Upper lobe of right lung (tissue), 1 donor: ENCODE measurements at regions not wholly inside any gene's neighbourhood (a gene's known extent, or its start where the extent isn't known, plus 50 kb on each side); places are given as distances from the start of the nearest gene placed in this dataset.
"Not testable (repeated sequence)": the region's sequence is repeated elsewhere in the genome, so short reads cannot be mapped to it uniquely, and the experiment has no call there.

ENCODE experiments used
- ATAC-seq: fragments of 200-7000 bp; cut with Tn5 transposase; one replicate; pipeline ENCODE4 v1.9.1; 2020; ENCODE audit warnings: mild to moderate bottlenecking, moderate library complexity
- DNase-seq: peaks from one replicate; pipeline ENCODE4 v3.0.0-alpha.2; 2020
- H3K27ac ChIP-seq: fragments of 200-600 bp; one replicate; pipeline ENCODE4 v1.8.0; 2022
- H3K27me3 ChIP-seq: fragments of 200-600 bp; one replicate; pipeline ENCODE4 v1.8.0; 2022; ENCODE audit warnings: mild to moderate bottlenecking
- H3K36me3 ChIP-seq: fragments of 200-600 bp; one replicate; pipeline ENCODE4 v1.8.0; 2022
- H3K4me1 ChIP-seq: fragments of 200-600 bp; one replicate; pipeline ENCODE4 v1.8.0; 2022
- H3K4me3 ChIP-seq: fragments of 200-600 bp; one replicate; pipeline ENCODE4 v1.8.0; 2022; ENCODE audit warnings: mild to moderate bottlenecking
- H3K9me3 ChIP-seq: fragments of 200-600 bp; one replicate; pipeline ENCODE4 v1.8.0; 2022
- intact Hi-C: fragments of 100-400 bp; cut with DNase I; formaldehyde crosslinking; loops from one replicate; pipeline ENCODE4 v1.11.0; 2022
- TF ChIP-seq, protein P1 (sequence below): fragments of 200-600 bp; IDR thresholded peaks from one replicate; pipeline ENCODE4 v1.8.0; 2022; ENCODE audit warnings: antibody characterized with exemption
- donor health status: DM: no; HTN: yes; CAD: no; lungs with severe emphysema.

DNA sequence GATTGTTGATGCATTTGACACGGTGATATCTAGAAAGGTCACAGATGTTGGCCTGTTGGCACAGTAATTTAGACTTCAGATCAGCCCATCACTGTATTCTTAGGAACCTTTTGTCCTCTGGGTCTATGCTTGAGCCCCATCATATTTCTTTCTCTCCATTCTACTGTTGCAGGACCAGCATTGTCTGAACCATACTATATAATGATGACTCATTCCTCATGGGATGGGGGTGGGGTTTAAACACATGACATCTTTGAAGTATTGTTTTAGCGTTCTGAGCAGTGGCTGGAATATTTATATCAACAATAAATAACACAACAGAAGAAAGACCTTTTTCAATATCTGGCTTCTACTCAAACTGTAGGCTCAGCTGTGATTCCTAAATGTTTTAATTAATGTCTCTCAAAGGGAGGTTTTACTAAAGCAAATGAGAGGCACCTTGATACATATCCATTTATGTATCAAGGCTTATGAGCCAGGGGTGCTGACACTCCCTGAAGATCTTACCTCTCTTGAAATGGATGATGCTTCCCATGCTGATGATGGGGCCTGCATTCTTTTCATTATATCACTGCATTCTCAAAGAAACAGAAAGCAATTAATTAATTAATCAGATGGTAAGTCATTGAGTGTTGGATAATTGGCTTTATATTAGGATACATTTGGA, 379.0 kb upstream of the GOT2 start:
- no peak for ATAC-seq
- no peaks in the 10 kb centered on the region for H3K27me3 ChIP-seq
- H3K36me3 ChIP-seq, result no peaks in the 10 kb centered on the region
- H3K27ac ChIP-seq, result no peak overlapping the region
- TF ChIP-seq, protein P1, sequence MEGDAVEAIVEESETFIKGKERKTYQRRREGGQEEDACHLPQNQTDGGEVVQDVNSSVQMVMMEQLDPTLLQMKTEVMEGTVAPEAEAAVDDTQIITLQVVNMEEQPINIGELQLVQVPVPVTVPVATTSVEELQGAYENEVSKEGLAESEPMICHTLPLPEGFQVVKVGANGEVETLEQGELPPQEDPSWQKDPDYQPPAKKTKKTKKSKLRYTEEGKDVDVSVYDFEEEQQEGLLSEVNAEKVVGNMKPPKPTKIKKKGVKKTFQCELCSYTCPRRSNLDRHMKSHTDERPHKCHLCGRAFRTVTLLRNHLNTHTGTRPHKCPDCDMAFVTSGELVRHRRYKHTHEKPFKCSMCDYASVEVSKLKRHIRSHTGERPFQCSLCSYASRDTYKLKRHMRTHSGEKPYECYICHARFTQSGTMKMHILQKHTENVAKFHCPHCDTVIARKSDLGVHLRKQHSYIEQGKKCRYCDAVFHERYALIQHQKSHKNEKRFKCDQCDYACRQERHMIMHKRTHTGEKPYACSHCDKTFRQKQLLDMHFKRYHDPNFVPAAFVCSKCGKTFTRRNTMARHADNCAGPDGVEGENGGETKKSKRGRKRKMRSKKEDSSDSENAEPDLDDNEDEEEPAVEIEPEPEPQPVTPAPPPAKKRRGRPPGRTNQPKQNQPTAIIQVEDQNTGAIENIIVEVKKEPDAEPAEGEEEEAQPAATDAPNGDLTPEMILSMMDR, result no peak
- no peak overlapping the region for H3K4me3 ChIP-seq
- intact Hi-C loops, result no loop called here
- no peak for DNase-seq
- H3K9me3 ChIP-seq, result no peaks in the 10 kb centered on the region
- no peaks in the 10 kb centered on the region for H3K4me1 ChIP-seq

DNA sequence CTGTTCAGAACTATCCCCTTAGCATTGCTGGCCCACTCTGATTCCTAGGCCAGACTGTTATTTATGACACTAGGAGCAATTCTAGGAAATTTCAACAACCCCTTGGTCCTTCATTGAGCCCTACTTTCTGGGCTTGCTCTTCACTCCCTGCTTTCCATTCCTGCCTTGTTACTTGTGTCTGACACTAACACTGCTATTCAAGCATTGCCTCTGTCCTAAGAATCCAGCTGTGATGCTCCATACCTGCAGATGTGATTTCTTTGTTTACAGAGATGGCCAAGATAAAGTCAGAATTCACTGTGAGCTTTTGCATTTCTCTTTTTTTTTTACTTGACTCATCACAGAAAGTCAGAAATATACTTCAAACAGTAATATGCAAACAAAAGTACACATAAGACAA, 377.2 kb upstream of the GOT2 start:
- no peak overlapping the region for H3K4me3 ChIP-seq
- TF ChIP-seq, protein P1, result no peak
- no peak overlapping the region for H3K27ac ChIP-seq
- intact Hi-C loops, result no loop called here
- DNase-seq, result no peak
- no peaks in the 10 kb centered on the region for H3K9me3 ChIP-seq
- no peaks in the 10 kb centered on the region for H3K4me1 ChIP-seq
- ATAC-seq, result no peak
- H3K27me3 ChIP-seq, result no peaks in the 10 kb centered on the region
- H3K36me3 ChIP-seq, result no peaks in the 10 kb centered on the region

DNA sequence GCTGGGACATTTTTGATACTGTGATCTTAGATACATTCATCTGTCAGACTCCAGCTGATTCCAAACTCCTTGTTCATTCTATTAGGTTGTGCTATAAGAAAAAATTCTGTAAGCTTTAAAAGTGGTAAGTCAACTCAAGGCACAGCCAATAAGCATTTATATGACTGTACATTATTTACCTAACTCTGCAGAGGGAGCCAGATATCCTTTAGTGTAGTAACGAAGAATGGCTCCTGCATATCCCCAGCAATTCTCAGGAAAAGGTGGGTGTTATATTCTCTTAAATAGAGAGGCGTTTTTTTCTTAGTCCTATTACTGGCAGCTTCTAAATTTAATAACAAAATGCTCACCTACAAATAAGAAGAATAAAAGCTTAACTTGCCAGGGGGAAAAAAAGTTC, 374.3 kb upstream of the GOT2 start:
- intact Hi-C loops, result no loop called here
- Histone ChIP-seq H3K4me1 (no peaks in the 10 kb centered on the region), H3K36me3 (no peaks in the 10 kb centered on the region), H3K9me3 (no peaks in the 10 kb centered on the region), H3K27ac (no peak overlapping the region), H3K27me3 (no peaks in the 10 kb centered on the region), H3K4me3 (no peak overlapping the region)
- ATAC-seq (no peak), DNase-seq (no peak)
- TF ChIP-seq, protein P1, result no peak

DNA sequence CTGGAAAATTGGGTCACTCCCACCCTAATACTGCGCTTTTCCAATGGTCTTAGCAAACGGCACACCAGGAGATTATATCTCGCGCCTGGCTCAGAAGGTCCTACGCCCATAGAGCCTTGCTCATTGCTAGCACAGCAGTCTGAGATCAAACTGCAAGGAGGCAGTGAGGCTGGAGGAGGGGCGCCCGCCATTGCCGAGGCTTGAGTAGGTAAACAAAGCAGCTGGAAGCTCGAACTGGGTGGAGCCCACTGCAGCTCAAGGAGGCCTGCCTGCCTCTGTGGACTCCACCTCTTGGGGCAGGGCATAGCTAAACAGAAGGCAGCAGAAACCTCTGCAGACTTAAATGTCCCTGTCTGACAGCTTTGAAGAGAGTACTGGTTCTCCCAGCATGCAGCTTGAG, 362.6 kb upstream of the GOT2 start:
- not testable (repeated sequence) for DNase-seq, ATAC-seq

DNA sequence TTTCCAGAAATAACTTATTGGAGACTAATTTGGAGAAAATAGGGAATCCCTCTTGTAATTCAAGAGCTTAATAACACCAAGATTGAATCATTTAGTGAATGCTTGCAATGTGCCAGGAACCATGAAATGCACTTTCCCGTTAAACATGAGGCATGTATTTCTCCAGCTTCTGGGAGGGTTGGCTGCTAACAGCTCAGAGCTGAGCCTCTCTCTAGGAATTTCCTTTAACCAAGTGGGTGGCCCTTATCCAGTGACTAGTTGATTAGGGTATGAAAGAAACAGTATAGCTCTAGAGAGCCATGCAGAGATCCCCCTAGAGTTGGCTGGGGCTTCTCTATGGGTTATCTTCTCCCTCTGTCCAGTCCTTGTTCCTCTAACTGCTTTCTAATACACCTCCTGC, 356.4 kb upstream of the GOT2 start:
- DNase-seq (no peak), ATAC-seq (no peak)
- TF ChIP-seq, protein P1, result no peak
- intact Hi-C loops, result no loop called here
- Histone ChIP-seq H3K4me3 (no peak overlapping the region), H3K9me3 (no peaks in the 10 kb centered on the region), H3K36me3 (no peaks in the 10 kb centered on the region), H3K4me1 (no peaks in the 10 kb centered on the region), H3K27me3 (no peaks in the 10 kb centered on the region), H3K27ac (no peak overlapping the region)

More for the DNA sequence above, 362.6 kb upstream of the GOT2 start:
- intact Hi-C loops, H3K36me3 ChIP-seq, H3K4me3 ChIP-seq, H3K9me3 ChIP-seq, H3K27me3 ChIP-seq, H3K4me1 ChIP-seq, H3K27ac ChIP-seq: not testable (repeated sequence)

DNA sequence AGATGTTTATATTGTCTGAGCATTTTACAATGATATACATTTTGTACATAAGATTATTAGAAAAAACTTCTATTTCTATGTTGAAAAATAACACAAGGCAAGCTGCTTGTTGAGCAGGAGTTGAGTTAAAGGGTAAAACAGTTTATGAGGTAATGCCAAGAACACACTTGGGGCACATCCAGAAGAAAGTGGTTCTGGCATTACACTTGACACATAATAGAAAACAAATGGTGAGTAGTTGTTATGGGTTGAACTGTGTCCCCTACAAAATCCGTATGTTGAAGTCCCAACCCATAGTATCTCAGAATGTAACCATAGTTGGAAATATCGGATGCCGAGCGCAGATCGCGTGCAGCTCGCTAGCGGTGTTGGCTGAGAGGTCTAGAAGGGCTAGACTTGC, 354.3 kb upstream of the GOT2 start:
- ATAC-seq, result no peak
- Histone ChIP-seq H3K4me1 (no peaks in the 10 kb centered on the region), H3K4me3 (no peak overlapping the region), H3K27ac (no peak overlapping the region), H3K36me3 (no peaks in the 10 kb centered on the region), H3K9me3 (no peaks in the 10 kb centered on the region), H3K27me3 (no peaks in the 10 kb centered on the region)
- DNase-seq, result no peak
- intact Hi-C loops, result no loop called here
- TF ChIP-seq, protein P1, result no peak
